Fibroblast of lung (primary cell): ENCODE measurements at regions not wholly inside any gene's neighbourhood (a gene's known extent, or its start where the extent isn't known, plus 50 kb on each side); places are given as distances from the start of the nearest gene placed in this dataset.

Source experiments
- EZH2 ChIP-seq: IDR thresholded peaks from 2 replicates; pipeline ENCODE4 v1.5.1; 2012; ENCODE audit warnings: low read length, control low read depth, mild to moderate bottlenecking; ENCODE audit errors: missing control alignments
- TF ChIP-seq, protein P1 (sequence below), 2 donors: IDR thresholded peaks in 1 of 2; conservative IDR thresholded peaks in 1 of 2; 1 replicate in 1 of 2; 2 replicates in 1 of 2; pipeline ENCODE4 v1.5.1; 2011 to 2012; ENCODE audit warnings: low read length in 2 of 2, control low read depth in 1 of 2, inconsistent platforms in 1 of 2, low read depth in 1 of 2, mild to moderate bottlenecking in 1 of 2

DNA sequence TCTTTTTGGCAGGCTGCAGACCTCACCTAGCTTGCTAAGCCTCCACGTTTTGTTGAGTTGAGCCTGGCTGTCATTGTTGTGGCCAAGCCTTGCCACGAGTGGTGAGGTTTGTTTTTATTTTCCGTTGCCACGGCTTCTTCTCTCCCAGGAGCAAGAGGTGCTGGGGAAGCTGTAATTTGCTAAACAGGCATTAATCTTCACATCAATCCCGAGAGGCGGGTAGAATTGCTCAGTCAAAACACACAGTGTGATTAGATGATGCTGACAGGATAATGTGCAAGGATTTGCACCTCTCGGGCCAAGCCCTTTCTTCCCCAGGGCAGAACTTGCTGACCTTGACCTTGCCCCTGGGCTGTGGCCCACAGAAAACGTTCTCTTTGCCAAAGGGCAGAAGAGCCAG is 72.2 kb upstream of the ATP6AP2 start:
- TF ChIP-seq, protein P1, sequence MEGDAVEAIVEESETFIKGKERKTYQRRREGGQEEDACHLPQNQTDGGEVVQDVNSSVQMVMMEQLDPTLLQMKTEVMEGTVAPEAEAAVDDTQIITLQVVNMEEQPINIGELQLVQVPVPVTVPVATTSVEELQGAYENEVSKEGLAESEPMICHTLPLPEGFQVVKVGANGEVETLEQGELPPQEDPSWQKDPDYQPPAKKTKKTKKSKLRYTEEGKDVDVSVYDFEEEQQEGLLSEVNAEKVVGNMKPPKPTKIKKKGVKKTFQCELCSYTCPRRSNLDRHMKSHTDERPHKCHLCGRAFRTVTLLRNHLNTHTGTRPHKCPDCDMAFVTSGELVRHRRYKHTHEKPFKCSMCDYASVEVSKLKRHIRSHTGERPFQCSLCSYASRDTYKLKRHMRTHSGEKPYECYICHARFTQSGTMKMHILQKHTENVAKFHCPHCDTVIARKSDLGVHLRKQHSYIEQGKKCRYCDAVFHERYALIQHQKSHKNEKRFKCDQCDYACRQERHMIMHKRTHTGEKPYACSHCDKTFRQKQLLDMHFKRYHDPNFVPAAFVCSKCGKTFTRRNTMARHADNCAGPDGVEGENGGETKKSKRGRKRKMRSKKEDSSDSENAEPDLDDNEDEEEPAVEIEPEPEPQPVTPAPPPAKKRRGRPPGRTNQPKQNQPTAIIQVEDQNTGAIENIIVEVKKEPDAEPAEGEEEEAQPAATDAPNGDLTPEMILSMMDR (conservative IDR thresholded peaks at IDR 0.05 in 1 of 2, IDR thresholded peaks at IDR 0.05 in 1 of 2; ENCODE audit: low read depth in 1 of 2, low read length in 2 of 2) = no peak
- no peak for TF ChIP-seq EZH2
